HG03457 (cell line): ENCODE measurements at regions not wholly inside any gene's neighbourhood (a gene's known extent, or its start where the extent isn't known, plus 50 kb on each side); places are given as distances from the start of the nearest gene placed in this dataset.

Source experiments
- ATAC-seq: cut with Tn5 transposase; IDR thresholded peaks from one replicate; pipeline ENCODE4 v1.9.1; 2021; ENCODE audit warnings: moderate number of reproducible peaks; ENCODE audit not compliant: unreplicated experiment

DNA sequence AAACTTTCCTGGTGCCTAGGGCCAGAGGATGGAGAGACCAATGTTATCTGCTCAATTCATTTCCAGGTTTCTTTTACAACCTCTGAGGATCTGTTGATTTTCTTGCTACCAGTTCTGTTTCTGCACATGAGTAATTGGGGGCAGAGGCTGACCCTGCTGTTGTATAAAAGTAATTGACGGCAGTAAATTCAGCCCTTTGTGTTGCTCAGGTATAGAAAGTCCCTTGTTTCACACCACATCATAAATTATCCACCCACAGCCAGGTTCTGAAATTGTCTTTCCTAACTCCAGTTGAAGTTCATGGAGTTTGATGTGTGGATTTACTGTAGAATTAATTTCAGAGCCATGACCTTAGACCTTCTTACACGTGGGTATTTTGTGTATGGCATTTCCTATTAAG lies 107.4 kb upstream of the GRIK2 start:
- ATAC-seq: no peak

GRCh38 chr6:101290346-101290745 lies 103.2 kb upstream of the GRIK2 start:
- no peak for ATAC-seq

DNA sequence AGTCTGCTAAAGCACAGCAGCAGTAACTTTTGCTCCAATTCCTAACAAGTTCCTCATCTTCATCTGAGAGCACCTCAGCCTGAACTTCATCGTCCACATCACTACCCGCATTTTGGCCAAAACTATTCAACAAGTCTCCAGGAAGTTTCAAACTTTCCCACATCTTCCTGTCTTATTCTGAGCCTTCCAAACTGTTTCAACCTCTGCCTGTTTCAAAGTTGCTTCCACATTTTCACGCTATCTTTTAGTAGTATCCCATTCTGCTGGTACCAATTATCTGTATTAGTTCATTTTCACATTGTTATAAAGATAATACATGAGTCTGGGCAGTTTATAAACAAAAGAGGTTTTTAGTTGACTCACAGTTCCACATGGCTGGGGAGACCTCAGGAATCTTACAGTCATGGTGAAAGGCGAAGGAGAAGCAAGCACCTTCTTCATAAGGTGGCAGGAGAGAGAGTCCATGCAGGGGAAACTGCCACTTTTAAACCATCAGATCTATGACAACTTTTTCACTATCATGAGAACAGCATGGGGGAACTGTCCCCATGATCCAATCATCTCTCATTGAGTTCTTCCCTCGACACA lies 99.4 kb upstream of the GRIK2 start:
- no peak for ATAC-seq

GRCh38 chr6:101294676-101295075 lies 98.8 kb upstream of the GRIK2 start:
- no peak for ATAC-seq

GRCh38 chr6:101296169-101296960 lies 97.1 kb upstream of the GRIK2 start:
- no peak for ATAC-seq

DNA sequence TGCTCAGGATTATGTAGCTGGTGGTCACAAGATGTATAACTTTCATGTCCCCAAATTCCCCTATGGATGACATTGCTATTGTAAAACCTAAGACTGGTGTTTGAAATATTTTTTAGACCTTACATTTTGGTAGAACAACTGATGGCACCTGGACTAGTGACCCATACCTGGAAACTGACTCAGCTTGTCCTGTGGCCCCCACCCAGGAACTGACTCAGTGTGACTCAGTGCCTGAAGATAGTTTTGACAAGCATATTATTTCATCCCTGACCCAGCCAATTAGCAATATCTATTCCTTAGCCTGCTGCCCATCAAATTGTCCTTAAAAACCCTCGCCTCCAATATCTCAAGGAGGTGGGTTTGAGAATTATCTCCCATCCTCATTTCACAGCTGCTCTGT lies 90.9 kb upstream of the GRIK2 start:
- ATAC-seq: no peak

DNA sequence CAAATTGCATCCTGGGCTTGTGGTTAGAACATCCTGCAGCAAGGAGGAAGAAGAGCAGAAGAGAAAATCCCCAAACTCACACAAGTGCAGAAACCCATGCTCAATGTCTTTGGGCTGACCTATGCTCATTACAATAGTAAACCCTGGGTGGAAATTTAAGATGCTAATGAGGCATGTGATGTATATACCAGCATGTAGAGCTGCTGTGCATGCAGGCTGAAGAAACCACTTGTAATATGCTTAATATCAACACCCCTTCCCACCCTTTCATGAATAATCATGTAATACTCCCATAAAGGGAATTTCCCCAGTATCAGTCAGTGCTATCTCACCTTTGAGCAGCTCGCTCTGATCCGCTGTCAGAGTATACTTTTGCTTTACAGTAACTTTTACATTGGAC lies 90.0 kb upstream of the GRIK2 start:
- ATAC-seq: no peak

DNA sequence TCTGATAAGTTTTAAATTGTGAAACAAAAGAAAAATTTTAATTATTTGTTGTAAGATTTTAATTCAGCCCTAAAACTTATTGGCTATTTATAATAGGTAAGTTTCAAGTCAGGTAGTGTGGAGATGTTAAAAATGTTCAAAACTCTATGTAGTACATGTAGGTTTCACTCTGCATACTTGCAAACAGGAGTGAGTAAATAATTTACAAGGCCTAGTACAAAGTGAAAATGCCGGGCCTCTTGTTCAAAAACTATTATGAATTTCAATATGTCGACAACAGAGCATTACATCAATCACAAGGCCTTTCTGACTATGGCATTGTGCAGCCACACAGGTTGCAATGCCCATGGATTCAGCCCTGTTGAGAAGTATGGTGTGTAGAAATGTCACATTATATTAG lies 80.9 kb upstream of the GRIK2 start:
- no peak for ATAC-seq

- no peak for ATAC-seq
Measured at GRCh38 chr6:101322921-101323320, 70.6 kb upstream of the GRIK2 start.

DNA sequence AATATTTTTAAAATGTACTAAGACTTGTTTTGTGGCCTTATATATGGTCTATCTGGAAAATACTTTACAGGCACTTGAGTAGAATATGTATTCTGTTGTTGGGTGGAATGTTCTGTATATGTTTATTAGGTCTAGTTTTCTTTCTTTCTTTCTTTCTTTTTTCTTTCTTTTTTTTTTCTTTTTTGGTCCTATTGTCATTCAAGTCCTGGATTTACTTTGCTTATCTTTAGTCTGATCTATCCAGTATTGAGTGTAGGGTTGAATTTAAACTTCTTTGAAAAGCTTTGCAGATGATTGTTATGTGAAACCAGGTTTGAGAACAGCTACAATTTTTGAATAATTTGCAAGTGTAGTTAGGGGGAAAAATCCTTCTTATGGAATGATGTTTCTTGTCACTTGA lies 67.1 kb upstream of the GRIK2 start:
- no peak for ATAC-seq

- ATAC-seq: no peak
Measured at GRCh38 chr6:101341926-101342325, 51.6 kb upstream of the GRIK2 start.
